Neural cell (in vitro differentiated cells): ENCODE measurements at regions not wholly inside any gene's neighbourhood (a gene's known extent, or its start where the extent isn't known, plus 50 kb on each side); places are given as distances from the start of the nearest gene placed in this dataset.

ENCODE experiments used
- H2AFZ ChIP-seq: fragments of 200-600, 300-800 bp; sonication (generic), shearing (Covaris generic); 2 replicates; pipeline ENCODE4 v1.6.0; 2014; ENCODE audit warnings: low read depth, mild to moderate bottlenecking, antibody characterized with exemption, low read length, moderate library complexity
- H3F3A ChIP-seq: fragments of 200-600 bp; shearing (Covaris generic); 2 replicates; pipeline ENCODE4 v1.6.1; 2016; ENCODE audit warnings: mild to moderate bottlenecking, moderate library complexity, mixed read lengths, antibody characterized with exemption, low read length; ENCODE audit not compliant: insufficient read depth, poor library complexity, severe bottlenecking
- H3K27ac ChIP-seq: fragments of 200-600, 300-800 bp; sonication (generic), shearing (Covaris generic); 2 replicates; pipeline ENCODE4 v1.5.1; 2014; ENCODE audit warnings: mild to moderate bottlenecking, low read length, moderate library complexity
- H3K27me3 ChIP-seq: fragments of 300-800, 200-600 bp; sonication (generic), shearing (Covaris generic); 2 replicates; pipeline ENCODE4 v1.6.0; 2014; ENCODE audit warnings: mild to moderate bottlenecking, low read depth, low read length, moderate library complexity; ENCODE audit not compliant: insufficient read depth
- H3K36me3 ChIP-seq: fragments of 300-800, 200-600 bp; sonication (generic), shearing (Covaris generic); 2 replicates; pipeline ENCODE4 v1.5.1; 2014; ENCODE audit warnings: mild to moderate bottlenecking, antibody characterized with exemption, low read length, moderate library complexity; ENCODE audit not compliant: insufficient read depth
- H3K4me2 ChIP-seq: fragments of 300-800, 200-600 bp; sonication (generic), shearing (Covaris generic); 2 replicates; pipeline ENCODE4 v1.6.0; 2014; ENCODE audit warnings: mild to moderate bottlenecking, low read length
- H3K4me3 ChIP-seq: fragments of 300-800, 200-600 bp; sonication (generic), shearing (Covaris generic); 2 replicates; pipeline ENCODE4 v1.5.1; 2014; ENCODE audit warnings: mild to moderate bottlenecking, low read length, moderate library complexity
- H3K79me2 ChIP-seq: fragments of 200-600 bp; shearing (Covaris generic); replicated peaks from 2 replicates; pipeline ENCODE4 v1.6.0; 2014; ENCODE audit warnings: mild to moderate bottlenecking, low read length, moderate library complexity; ENCODE audit not compliant: insufficient read depth
- H3K9ac ChIP-seq: fragments of 300-800, 200-600 bp; sonication (generic), shearing (Covaris generic); 2 replicates; pipeline ENCODE4 v1.6.1; 2016; ENCODE audit warnings: mild to moderate bottlenecking, low read length, mixed read lengths
- H3K9me2 ChIP-seq: fragments of 200-600 bp; shearing (Covaris generic); 2 replicates; pipeline ENCODE4 v1.6.1; 2016; ENCODE audit warnings: mild to moderate bottlenecking, low read length, mixed read lengths; ENCODE audit not compliant: insufficient read depth
- H3K9me3 ChIP-seq: fragments of 200-600, 300-800 bp; sonication (generic), shearing (Covaris generic); 2 replicates; pipeline ENCODE4 v1.6.1; 2016; ENCODE audit warnings: mild to moderate bottlenecking, mixed run types, low read length, moderate library complexity, mixed read lengths
- H4K20me1 ChIP-seq: fragments of 200-600 bp; shearing (Covaris generic); 2 replicates; pipeline ENCODE4 v1.6.1; 2016; ENCODE audit warnings: mild to moderate bottlenecking, mixed run types; ENCODE audit not compliant: insufficient read depth
- CTCF ChIP-seq: fragments of 450-650 bp; IDR thresholded peaks from 2 replicates; pipeline ENCODE4 v1.5.1; 2014; ENCODE audit warnings: antibody characterized with exemption, mild to moderate bottlenecking, moderate library complexity; ENCODE audit not compliant: poor library complexity, severe bottlenecking
- EP300 ChIP-seq: fragments of 450-650 bp; conservative IDR thresholded peaks from 2 replicates; pipeline ENCODE4 v1.6.1; 2014; ENCODE audit warnings: antibody characterized with exemption, mild to moderate bottlenecking, moderate library complexity; ENCODE audit not compliant: poor library complexity, severe bottlenecking
- EZH2 ChIP-seq: fragments of 200-600, 300-800 bp; shearing (Covaris generic), sonication (generic); IDR thresholded peaks from 2 replicates; pipeline ENCODE4 v1.6.1; 2014; ENCODE audit warnings: antibody characterized with exemption, low read length, borderline replicate concordance, mild to moderate bottlenecking; ENCODE audit not compliant: insufficient read depth, poor library complexity, severe bottlenecking
- MXI1 ChIP-seq: fragments of 450-650 bp; conservative IDR thresholded peaks from 2 replicates; pipeline ENCODE4 v1.6.1; 2014; ENCODE audit warnings: antibody characterized with exemption, mild to moderate bottlenecking; ENCODE audit not compliant: poor library complexity, severe bottlenecking
- POLR2AphosphoS5 ChIP-seq: IDR thresholded peaks from 2 replicates; pipeline ENCODE4 v1.6.1; 2012
- RAD21 ChIP-seq: fragments of 450-650 bp; conservative IDR thresholded peaks from 2 replicates; pipeline ENCODE4 v1.6.1; 2014; ENCODE audit warnings: antibody characterized with exemption, mild to moderate bottlenecking, moderate library complexity
- REST ChIP-seq: IDR thresholded peaks from 2 replicates; pipeline ENCODE4 v1.6.1; 2012; ENCODE audit warnings: borderline replicate concordance
- SMC3 ChIP-seq: fragments of 450-650 bp; conservative IDR thresholded peaks from 2 replicates; pipeline ENCODE4 v1.6.1; 2014; ENCODE audit warnings: antibody characterized with exemption, mild to moderate bottlenecking, moderate library complexity; ENCODE audit not compliant: poor library complexity
- TAF1 ChIP-seq: IDR thresholded peaks from 2 replicates; pipeline ENCODE4 v1.6.1; 2012; ENCODE audit warnings: low read depth

- no peaks in the 10 kb centered on the region for H3K27me3 ChIP-seq
- H3K27ac ChIP-seq, result no peak overlapping the region
- H3K9ac ChIP-seq, result no peak overlapping the region
- no peaks in the 10 kb centered on the region for H3F3A ChIP-seq
- no peaks in the 10 kb centered on the region for H3K9me3 ChIP-seq
- no peaks in the 10 kb centered on the region for H3K79me2 ChIP-seq
- H3K4me2 ChIP-seq, result no peak overlapping the region
- no peaks in the 10 kb centered on the region for H3K36me3 ChIP-seq
- no peaks in the 10 kb centered on the region for H4K20me1 ChIP-seq
- TF ChIP-seq POLR2AphosphoS5, result no peak
- no peak for TF ChIP-seq TAF1
- no peak for TF ChIP-seq MXI1
- TF ChIP-seq CTCF, result no peak
- TF ChIP-seq SMC3, result no peak
- TF ChIP-seq EP300, result no peak
- no peak for TF ChIP-seq RAD21
- no peak for TF ChIP-seq REST
- TF ChIP-seq EZH2, result no peak
- no peaks in the 10 kb centered on the region for H3K9me2 ChIP-seq
- H2AFZ ChIP-seq, result no peak overlapping the region
- no peak overlapping the region for H3K4me3 ChIP-seq
Observed at GRCh38 chr4:106854569-106855351, 181.4 kb downstream of the DKK2 start.

GRCh38 chr4:106852426-106852825, 183.7 kb downstream of the DKK2 start:
- Histone ChIP-seq H3K9ac (no peak overlapping the region), H3F3A (no peaks in the 10 kb centered on the region), H3K9me2 (no peaks in the 10 kb centered on the region), H3K4me2 (no peak overlapping the region), H2AFZ (no peak overlapping the region), H3K27me3 (no peaks in the 10 kb centered on the region), H3K9me3 (no peaks in the 10 kb centered on the region), H4K20me1 (no peaks in the 10 kb centered on the region), H3K27ac (no peak overlapping the region), H3K4me3 (no peak overlapping the region), H3K36me3 (no peaks in the 10 kb centered on the region), H3K79me2 (no peaks in the 10 kb centered on the region)
- TF ChIP-seq EP300 (no peak), CTCF (no peak), REST (no peak)
